ENCODE measurements at regions not wholly inside any gene's neighbourhood (a gene's known extent, or its start where the extent isn't known, plus 50 kb on each side); places are given as distances from the start of the nearest gene placed in this dataset.

DNA sequence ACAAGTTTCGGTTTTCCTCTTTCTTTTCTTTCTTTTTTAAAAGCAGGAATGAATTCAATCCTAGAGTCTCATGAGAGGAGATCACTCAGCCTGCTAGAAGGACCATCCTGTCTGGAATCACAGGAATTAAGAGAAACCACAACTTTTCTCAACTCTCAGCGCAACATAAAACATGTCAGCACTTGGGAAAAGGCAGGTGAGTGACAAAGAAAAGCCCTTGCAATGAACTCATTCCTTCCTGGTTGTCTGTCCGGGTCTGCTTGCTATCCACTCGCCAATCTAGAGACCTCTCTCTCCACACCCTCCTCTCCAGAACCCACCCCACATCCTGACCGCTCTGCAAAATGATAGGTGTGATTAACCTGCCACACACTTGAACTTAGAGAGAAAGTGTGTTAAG, 253.8 kb downstream of the LY86 start:
- Histone ChIP-seq H3K27ac (no peak overlapping the region), H3K27me3 (no peaks in the 10 kb centered on the region), H3K9me3 (peaks cover 0 to 4% (median 0%) of the 10 kb centered on the region in 4 donors), H3K4me1 (no peaks in the 10 kb centered on the region), H3K4me3 (no peak overlapping the region), H3K36me3 (no peaks in the 10 kb centered on the region)
- no peak for TF ChIP-seq POLR2A (IDR thresholded peaks at IDR 0.05)
- no peak for TF ChIP-seq EP300 (IDR thresholded peaks at IDR 0.05)
- TF ChIP-seq, protein P1, sequence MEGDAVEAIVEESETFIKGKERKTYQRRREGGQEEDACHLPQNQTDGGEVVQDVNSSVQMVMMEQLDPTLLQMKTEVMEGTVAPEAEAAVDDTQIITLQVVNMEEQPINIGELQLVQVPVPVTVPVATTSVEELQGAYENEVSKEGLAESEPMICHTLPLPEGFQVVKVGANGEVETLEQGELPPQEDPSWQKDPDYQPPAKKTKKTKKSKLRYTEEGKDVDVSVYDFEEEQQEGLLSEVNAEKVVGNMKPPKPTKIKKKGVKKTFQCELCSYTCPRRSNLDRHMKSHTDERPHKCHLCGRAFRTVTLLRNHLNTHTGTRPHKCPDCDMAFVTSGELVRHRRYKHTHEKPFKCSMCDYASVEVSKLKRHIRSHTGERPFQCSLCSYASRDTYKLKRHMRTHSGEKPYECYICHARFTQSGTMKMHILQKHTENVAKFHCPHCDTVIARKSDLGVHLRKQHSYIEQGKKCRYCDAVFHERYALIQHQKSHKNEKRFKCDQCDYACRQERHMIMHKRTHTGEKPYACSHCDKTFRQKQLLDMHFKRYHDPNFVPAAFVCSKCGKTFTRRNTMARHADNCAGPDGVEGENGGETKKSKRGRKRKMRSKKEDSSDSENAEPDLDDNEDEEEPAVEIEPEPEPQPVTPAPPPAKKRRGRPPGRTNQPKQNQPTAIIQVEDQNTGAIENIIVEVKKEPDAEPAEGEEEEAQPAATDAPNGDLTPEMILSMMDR (IDR thresholded peaks at IDR 0.05), result no peak
- no peak for TF ChIP-seq POLR2AphosphoS5 (IDR thresholded peaks at IDR 0.05)
- WGBS, 2 donors, result 89 to 91% methylated on average over 5 of the region's 5 CpGs
- DNase-seq, result no peak
- intact Hi-C loops (cut with DNase I), result no loop called here

DNA sequence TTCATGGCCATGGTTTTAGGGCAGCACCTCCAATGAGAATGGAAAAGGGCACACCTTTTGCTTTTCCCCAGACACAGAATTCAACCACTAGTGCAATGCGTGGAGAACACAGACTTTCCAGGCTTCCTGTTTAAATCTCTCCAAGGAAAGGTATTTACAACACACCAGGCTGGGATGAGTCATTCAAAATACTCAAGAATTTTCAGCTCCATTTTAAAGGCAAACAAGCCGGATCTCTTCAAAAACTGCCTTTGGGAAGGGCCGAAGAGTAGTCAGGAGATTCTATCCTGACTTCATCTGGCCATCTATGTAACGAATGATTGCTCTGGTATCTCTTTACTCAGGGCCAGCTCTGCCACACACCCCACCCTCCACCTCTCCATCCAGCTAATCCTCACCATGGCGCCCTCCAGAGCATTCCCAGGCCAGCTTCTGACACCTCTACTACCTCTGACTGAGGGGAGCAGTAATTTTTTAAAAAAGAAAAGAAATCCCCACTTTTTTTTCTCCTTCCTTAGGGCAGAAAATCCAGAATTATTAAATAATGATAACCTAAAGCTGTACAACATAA, 254.6 kb downstream of the LY86 start:
- intact Hi-C loops (cut with DNase I), result no loop called here
- WGBS, 2 donors, result 55 to 72% methylated on average over 5 of the region's 5 CpGs
- H3K36me3 ChIP-seq, result no peaks in the 10 kb centered on the region
- peaks cover 0 to 4% (median 0%) of the 10 kb centered on the region in 4 donors for H3K9me3 ChIP-seq
- no peaks in the 10 kb centered on the region for H3K27me3 ChIP-seq
- no peak for DNase-seq
- TF ChIP-seq, protein P1 (IDR thresholded peaks at IDR 0.05), result no peak
- H3K4me3 ChIP-seq, result no peak overlapping the region
- no peaks in the 10 kb centered on the region for H3K4me1 ChIP-seq
- no peak overlapping the region for H3K27ac ChIP-seq

DNA sequence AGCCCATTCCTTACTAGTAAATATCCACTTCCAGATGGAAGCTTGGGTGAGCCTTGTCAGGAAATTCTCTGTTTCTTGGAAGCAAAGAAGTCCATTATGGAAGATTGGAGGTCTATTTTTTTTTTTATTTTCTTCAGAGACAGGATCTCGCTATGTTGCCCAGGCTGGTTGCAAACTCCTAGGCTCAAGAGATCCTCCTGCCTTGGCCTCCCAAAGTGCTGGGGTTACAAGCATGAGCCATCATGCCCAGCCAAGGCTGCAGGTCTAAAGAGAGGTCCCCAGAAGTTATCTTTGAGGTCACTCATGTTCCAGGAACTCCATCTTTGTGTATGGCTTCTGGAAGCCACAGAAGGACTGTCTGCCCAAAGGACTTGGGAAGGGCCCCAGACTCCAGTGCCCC, 255.3 kb downstream of the LY86 start:
- Histone ChIP-seq H3K27me3 (no peaks in the 10 kb centered on the region), H3K4me1 (no peaks in the 10 kb centered on the region), H3K9me3 (peaks cover 0 to 4% (median 0%) of the 10 kb centered on the region in 4 donors), H3K4me3 (no peak overlapping the region), H3K36me3 (no peaks in the 10 kb centered on the region), H3K27ac (no peak overlapping the region)
- TF ChIP-seq POLR2A (IDR thresholded peaks at IDR 0.05) (no peak), EP300 (IDR thresholded peaks at IDR 0.05) (no peak)
- DNase-seq, result no peak
- WGBS, 2 donors, result 96 to 97% methylated on average over 1 of the region's 1 CpG
- intact Hi-C loops (cut with DNase I), result no loop called here

DNA sequence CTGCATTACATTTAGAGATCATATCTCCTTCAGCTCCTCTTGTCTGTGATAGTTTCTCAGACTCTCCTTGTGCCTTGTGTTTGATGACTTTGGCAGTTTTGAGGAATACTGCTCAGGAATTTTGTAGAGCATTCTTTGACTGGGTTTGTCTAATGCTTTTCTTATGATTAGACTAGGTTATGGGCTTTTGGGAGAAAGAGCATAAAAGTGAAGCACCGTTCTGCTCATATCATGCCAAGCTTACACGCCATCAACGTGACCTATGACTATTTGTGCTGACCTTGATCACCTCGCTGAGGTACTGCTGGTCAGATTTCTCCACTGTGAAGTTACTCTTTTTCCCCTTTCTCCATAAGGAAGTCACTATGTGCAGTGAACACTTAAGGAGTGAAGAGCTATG, 256.0 kb downstream of the LY86 start:
- H3K27me3 ChIP-seq, result no peaks in the 10 kb centered on the region
- TF ChIP-seq, protein P1 (IDR thresholded peaks at IDR 0.05), result no peak
- TF ChIP-seq POLR2A (IDR thresholded peaks at IDR 0.05), result no peak

DNA sequence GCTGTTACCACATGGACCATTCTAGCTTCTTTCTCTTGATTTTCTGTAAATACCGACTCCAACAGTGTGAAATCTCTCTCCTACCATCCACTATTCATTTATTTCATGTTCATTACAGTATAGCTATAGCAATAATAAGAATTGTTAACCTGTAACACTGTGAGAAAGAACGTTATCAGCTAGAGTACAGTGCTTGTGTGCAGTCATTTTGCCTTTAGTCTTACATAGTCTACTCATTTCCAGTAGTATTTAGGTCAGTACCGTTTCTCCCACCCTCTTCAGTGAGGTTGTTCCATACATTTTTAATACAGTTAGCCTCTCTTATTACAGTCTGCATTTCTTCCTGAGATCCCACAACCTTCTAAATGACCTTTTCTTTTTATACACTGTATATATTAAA, 257.1 kb downstream of the LY86 start:
- Histone ChIP-seq H3K27ac (no peak overlapping the region), H3K36me3 (no peaks in the 10 kb centered on the region), H3K9me3 (peaks cover 0 to 4% (median 0%) of the 10 kb centered on the region in 4 donors), H3K27me3 (no peaks in the 10 kb centered on the region), H3K4me1 (no peaks in the 10 kb centered on the region), H3K4me3 (no peak overlapping the region)
- WGBS, 2 donors, result 76 to 91% methylated on average over 3 of the region's 3 CpGs
- no peak for DNase-seq
- TF ChIP-seq EP300 (IDR thresholded peaks at IDR 0.05), result no peak
- TF ChIP-seq POLR2A (IDR thresholded peaks at IDR 0.05), result no peak
- TF ChIP-seq POLR2AphosphoS5 (IDR thresholded peaks at IDR 0.05), result no peak
- TF ChIP-seq, protein P1 (IDR thresholded peaks at IDR 0.05), result no peak
- intact Hi-C loops (cut with DNase I), result no loop called here

More for the DNA sequence above, 256.0 kb downstream of the LY86 start:
- Histone ChIP-seq H3K36me3 (no peaks in the 10 kb centered on the region), H3K27ac (no peak overlapping the region), H3K9me3 (peaks cover 0 to 4% (median 0%) of the 10 kb centered on the region in 4 donors), H3K4me1 (no peaks in the 10 kb centered on the region), H3K4me3 (no peak overlapping the region)
- DNase-seq, result no peak
- intact Hi-C loops (cut with DNase I), result no loop called here
- 94% methylated on average over 4 of the region's 4 CpGs for WGBS, 2 donors
